ENCODE measurements at regions not wholly inside any gene's neighbourhood (a gene's known extent, or its start where the extent isn't known, plus 50 kb on each side); places are given as distances from the start of the nearest gene placed in this dataset.

- DNase-seq = peak; percentile 28
These were observed 101.9 kb downstream of the GAS2L3 start for GRCh38 chr12:100675432-100675831.

DNA sequence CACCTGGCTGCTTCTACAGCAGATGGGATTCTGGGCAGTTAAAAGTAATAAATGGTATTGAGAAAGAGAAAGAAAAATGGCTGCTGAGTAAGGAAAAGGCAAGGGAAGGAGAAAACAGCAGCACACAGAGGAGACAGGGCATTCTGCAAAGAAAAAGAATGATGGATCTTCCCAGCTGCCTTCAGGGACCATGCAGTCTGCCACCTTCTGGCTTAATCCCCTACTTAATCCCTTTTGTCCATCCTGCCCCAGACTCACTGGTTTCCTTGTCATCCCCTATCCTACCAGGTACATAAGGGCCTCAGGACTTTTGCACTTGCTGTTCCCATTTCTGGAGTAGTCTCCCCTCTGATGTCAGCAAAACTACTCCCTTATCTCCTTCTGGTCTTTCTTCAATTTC, 107.6 kb downstream of the GAS2L3 start:
- DNase-seq = no peak

DNA sequence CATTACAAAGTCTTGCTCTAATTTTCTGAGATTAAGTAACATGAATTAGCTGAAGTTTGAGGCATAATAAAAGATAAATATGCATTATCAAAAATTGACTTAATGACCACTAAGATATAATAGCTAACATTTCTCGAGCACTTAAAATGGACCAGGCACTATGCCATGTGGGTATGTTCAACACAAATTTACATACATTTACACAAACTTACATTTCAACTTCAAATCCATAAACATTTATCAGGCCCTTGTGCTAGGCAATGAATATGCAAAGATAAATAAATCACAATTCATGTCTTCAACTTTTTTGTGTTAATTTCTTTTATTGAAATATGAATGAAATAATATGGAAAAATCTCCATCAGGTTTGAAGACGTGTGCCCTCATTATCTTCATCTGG, 108.7 kb downstream of the GAS2L3 start:
- DNase-seq = no peak

- DNase-seq = no peak
These were observed 106.9 kb upstream of the ANO4 start for GRCh38 chr12:100687686-100688085.

GRCh38 chr12:100688451-100688864, 106.1 kb upstream of the ANO4 start:
- no peak for DNase-seq

- DNase-seq = no peak
These were observed 102.1 kb upstream of the ANO4 start for GRCh38 chr12:100692502-100692901.

- DNase-seq = no peak
These were observed 96.1 kb upstream of the ANO4 start for GRCh38 chr12:100698518-100698917.

DNA sequence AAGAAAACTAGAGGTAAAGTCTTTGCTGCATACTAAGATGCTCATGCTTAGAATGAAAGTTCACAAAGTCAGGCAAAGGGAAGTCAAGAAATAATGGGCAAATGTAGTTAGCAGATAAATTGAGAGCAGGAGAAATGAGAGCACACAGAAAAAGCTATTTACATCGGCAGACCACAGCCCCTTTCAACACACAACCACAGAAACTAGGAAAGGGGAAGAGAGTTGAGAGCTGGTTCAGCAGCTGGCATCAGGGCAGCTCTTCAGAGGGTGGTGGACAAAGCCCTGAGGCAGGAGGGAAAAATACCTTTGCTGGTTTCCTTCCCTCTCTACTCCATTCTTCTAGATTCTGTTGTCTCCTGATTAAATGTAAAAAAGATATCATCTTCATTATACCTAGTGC, 95.4 kb upstream of the ANO4 start:
- no peak for DNase-seq

GRCh38 chr12:100703337-100703736, 91.2 kb upstream of the ANO4 start:
- DNase-seq = no peak

DNA sequence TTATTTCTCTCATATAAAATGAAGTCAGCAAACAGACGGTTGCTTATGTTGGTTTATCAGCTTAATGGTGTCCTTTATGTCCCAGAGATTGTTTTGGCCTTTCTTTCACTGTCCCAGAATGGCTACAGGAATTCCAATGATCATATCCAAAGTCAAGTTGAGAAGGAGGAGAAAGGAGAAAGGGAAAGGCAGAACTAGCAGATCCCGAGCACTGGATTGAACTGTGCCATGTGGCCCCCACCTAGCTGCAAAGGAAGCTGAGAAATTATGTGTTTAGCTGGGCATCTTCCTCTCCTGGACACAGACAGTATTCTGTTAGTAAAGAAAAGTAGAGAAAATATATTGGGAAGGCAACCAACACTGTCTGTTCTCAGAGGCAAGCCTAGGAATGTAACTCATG, 90.7 kb upstream of the ANO4 start:
- no peak for DNase-seq

- peak; percentile 52 for DNase-seq
These were observed 88.5 kb upstream of the ANO4 start for GRCh38 chr12:100706033-100706432.

- DNase-seq = no peak
These were observed 86.0 kb upstream of the ANO4 start for GRCh38 chr12:100708591-100708990.

DNA sequence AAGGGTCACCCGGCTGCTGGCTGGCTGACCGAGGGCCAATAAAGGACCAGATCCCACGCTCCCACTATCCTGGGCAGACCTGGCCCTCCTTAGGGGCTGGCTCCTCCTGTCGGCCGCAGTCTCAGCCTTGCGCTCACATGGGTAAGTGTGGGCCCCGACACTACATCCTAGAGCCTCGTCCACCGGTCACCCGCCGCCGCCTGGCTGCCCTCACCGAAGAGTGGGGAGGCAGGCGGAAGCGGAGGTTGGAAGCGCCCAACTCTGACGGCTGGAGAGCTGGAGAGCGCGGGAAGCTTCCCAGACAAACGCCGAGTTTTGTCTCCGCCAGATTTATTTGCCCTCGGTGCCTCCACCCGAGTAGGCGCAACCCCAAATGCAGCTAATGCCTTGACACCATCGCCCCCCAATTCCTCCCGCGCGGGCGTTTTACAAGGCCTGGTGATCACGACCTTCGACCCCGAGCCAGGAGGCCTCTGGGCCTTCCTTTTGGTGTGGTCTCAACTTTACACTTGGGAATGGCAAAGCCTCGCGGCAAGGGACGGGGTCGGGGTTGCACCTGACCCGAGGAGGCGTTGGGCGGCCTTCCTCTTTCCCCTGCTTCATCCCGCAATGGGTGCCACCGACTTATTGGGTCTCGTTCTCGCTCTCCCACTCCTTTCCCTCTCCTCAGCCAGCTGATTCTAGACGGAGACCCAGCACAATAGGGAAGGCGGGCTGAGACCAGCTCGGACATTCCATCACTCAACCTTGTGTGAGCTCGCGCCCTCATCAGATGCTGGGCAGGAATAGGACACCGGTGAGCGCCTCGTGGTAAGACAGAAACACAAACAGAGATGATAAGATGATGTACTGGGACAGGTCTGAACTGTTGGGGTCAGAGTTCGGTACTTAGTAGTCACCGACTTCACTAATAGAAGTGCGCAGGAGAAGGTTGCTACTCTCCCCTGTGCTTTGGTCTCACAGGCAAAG, 78.3 kb upstream of the ANO4 start:
- DNase-seq = no peak

GRCh38 chr12:100716945-100717732, 77.4 kb upstream of the ANO4 start:
- peak; percentile 10 for DNase-seq

GRCh38 chr12:100717733-100718067, 76.9 kb upstream of the ANO4 start:
- no peak for DNase-seq

DNA sequence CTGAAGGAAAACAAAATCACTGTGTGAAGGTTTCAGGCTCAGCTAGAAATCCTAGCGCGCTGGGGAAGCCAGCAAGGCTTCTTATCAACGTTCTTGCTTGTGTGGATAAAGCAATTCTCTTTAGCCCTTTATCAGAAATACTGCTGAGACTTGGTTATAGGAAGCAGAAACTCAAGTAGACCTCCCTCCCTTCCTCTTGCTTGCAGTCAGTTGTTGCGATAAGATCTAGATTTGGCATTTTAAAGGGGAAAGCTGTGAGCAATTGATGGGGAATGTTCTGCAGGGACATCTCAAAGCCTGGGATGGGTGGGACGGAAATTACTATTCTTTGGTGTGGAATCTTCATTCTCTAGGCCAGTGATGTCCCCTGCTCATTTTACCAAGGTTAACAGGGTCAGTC, 76.4 kb upstream of the ANO4 start:
- DNase-seq = no peak

GRCh38 chr12:100720016-100720654, 74.4 kb upstream of the ANO4 start:
- no peak for DNase-seq

GRCh38 chr12:100721169-100721568, 73.4 kb upstream of the ANO4 start:
- DNase-seq = no peak

DNA sequence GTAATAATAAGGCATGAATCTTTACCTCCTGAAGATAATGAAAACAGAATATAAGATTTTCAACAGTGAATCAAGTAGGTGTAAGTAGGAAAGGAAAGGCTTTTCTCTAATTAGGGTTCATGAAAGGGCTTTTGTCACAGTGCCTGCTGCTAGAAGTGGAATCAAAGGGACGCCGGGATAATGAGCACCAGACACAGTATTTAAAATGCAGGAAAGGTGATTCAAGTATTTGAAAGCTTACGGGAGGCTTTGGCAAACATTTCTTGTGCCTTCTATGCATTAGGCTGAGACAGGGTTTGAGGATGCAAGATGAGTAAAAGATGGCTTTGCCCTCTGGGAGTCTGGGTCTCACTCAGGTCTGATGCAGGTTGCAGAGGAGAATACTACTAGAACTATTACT, 70.5 kb upstream of the ANO4 start:
- DNase-seq = peak; percentile 4

- peak; percentile 21 for DNase-seq
These were observed 60.6 kb upstream of the ANO4 start for GRCh38 chr12:100733817-100734593.

GRCh38 chr12:100737168-100737567, 57.4 kb upstream of the ANO4 start:
- no peak for DNase-seq

DNA sequence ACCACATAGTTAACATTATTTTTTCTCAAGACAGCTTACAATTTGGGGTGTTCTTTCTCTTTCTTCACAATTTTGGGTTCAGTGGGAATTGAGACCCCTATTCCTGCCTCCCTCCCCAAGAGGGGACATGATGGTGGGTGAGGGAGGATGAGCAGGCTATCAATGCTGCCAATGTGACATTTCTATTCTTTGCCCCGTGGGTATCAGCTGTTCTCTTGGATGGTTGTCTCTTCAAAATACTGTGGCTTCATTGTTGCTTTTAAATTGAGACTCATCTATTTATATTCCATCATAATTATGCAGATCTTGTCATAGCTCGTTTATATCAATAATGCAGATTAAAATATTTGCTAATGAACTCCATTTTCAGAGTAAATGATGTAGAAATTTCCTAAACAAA, 56.5 kb upstream of the ANO4 start:
- DNase-seq = no peak

All from NCI-H1092 treated with DMSO at 0.1 percent for 48 hours (cell line).